A172 (cell line): ENCODE measurements at regions not wholly inside any gene's neighbourhood (a gene's known extent, or its start where the extent isn't known, plus 50 kb on each side); places are given as distances from the start of the nearest gene placed in this dataset.
A peak's percentile ranks its signal among the peaks of the same experiment; 100 is the strongest.
"Not testable (repeated sequence)": the region's sequence is repeated elsewhere in the genome, so short reads cannot be mapped to it uniquely, and the experiment has no call there.

Source experiments
- DNase-seq: peaks from one replicate; pipeline ENCODE4 v3.0.0-alpha.2; 2015; ENCODE audit warnings: low spot score

DNA sequence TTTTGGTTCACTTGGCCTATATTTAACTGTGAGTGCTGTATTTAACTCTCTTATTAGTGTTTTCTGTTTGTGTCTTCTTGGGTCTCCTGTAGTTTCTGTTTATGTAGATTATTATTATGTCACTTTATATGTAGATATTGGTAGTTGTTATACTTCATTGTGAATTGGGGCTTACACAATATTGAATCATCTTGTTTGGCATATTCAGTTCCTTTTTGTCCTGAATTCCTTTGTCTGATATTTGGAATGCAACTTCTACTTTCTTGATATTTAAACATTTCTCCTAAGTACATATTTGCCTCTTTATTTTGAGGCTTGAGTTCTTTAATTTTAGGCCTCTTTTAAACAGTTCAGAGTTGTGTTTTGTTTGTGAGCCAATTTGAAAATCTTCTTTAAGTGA, 544.8 kb upstream of the ADGRL3 start:
- DNase-seq: no peak

DNA sequence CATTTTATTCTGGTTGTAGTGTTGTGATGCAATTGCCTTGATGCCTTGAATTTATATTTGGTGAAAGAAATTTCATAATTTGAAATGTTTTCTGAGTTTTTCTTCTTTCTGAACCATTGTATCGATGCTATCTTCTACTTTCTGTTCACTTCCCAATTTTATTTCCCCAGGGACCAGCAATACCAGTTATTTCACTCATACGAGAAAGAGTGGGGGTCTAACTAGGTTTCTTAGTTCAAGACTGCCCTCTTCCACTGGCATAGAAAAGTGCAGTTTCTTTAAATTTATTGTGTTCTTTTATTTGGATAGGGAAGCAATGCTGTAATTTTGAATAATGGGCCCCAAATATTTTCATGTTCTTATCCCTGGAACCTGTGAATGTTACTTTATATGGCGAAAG, 544.0 kb upstream of the ADGRL3 start:
- DNase-seq: no peak

DNA sequence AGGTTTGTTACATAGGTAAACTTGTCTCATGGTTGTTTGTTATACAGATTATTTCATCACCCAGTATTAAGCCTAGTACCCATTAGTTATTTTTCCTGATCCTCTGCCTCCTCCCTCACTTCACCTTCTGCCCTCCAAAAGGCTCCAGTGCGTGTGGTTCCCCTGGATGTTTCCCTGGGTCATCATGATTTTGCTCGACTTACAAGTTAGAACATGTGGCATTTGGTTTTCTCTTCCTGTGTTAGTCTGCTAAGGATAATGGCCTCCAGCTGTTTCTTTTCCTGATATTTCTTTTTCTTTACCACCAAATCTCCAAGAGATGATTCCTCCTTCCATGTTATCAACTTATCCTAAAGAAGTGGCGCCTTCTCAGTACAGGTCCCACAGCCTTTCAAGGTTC, 543.1 kb upstream of the ADGRL3 start:
- DNase-seq: no peak

DNA sequence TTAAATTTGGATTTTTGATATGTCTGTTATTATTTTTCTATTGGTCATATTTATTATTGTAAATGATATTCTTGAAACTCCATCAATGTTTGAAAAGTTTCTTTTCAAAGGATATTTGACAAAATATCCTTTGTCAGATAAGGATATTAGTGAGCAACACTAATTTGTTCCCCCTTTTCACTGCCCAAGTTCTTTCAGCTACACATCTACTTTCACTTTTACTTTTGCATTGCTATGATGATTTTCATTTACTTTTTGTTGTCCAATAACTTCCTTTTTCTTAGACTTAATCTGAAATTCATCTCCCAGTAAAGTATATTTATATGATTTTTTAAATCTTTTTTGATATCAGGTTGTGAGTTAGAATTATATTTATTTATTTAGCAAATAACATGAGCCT, 542.3 kb upstream of the ADGRL3 start:
- DNase-seq: peak; percentile 4

DNA sequence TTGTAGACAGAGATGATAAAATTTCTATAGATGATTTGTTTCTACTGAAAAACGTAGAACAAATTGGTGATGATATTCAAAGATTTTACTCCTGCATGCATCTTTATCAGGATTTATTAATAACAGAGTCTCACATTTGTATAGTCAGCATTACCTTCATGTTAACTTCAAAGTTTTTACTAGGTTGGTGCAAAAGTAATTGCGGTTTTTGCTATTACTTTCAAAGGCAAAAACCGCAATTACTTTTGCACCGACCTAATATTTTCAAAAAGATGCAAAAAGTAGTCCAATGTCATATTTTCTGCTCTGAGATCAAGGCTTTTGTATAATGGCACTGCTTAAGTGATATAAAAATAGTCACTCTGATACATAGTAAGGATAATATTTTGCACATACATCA, 536.4 kb upstream of the ADGRL3 start:
- no peak for DNase-seq

DNA sequence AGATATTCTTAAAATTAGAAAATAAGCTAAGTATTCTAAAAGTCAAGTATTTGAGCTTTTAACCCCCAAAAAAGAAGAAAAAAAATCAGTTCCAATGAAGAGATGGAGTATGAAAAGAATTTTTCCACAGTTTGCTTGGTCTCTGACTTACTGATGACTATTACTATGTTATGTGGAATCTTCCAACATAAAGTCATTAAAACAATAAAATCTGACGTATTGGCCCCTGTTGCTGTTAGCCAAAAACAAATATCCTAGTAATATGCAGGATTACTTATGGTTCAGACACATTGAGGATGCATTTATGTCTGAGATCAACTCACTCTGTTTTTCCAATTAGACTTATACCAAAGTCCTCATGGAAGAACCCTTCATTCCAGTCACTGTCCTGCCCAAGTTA, 517.2 kb upstream of the ADGRL3 start:
- DNase-seq: peak; percentile 16

DNA sequence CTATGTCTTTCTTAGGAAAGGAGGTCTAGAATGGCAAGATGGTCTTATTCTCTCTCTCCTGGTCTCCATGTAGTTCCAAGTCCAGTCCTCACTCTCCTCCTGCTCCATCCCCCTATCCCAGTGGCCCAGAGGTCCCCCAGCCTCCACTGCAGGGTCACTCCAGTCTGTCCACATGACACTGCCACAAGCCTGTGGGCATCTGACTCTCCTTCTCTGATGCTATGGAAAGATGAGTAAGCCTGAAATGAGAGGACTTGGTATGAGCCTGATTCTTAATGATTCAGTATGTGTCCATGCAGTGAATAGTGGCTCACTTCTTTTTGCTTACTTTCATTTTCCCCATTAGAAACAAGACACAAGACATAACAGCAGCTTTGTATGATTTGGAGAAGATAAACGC, 516.8 kb upstream of the ADGRL3 start:
- peak; percentile 63 for DNase-seq

DNA sequence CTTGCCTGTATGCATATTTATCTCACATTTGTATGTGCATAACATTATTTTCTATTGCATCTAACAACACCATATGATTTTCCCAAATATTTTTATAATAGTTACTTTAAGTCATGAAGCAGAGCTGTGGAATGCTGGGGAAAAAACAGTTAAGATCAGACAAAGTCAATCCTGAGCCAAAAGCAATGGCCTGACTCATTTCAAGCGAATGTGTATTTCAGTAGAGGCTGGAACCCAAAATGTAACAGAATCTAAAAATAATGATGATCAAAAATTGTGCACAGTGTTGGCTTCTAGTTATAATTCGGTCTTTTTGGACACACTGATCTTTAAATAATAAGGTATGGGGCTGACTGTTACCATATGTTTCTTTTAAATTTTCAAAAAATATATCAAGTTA, 516.2 kb upstream of the ADGRL3 start:
- DNase-seq: peak; percentile 32

DNA sequence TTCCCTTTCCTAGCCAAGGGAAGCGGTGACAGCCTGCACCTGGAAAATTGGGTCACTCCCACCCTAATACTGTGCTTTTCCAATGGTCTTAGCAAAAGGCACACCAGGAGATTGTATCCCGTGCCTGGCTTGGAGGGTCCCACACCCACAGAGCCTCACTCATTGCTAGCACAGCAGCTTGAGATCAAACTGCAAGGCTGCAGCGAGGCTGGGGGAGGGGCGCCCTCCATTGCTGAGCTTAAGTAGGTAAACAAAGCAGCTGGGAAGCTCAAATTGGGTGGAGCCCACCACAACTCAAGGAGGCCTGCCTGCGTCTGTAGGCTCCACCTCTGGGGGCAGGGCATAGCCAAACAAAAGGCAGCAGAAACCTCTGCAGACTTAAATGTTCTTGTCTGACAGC, 504.1 kb upstream of the ADGRL3 start:
- DNase-seq: not testable (repeated sequence)

DNA sequence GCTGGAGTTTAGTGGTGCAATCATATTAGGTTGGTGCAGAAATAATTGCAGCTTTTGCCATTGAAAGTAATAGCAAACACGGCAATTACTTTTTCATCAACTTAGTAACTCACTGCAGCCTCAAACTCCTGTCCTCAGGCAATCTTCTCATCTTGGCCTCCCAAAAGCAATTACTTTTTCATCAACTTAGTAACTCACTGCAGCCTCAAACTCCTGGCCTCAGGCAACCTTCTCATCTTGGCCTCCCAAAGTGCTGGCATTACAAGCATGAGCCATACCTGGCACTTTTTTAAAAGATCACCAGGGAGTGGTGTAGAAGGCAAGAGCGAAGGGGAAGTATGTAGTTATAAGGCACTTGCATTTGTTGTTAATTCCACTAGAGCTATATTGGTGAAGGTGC, 491.1 kb upstream of the ADGRL3 start:
- DNase-seq: no peak

DNA sequence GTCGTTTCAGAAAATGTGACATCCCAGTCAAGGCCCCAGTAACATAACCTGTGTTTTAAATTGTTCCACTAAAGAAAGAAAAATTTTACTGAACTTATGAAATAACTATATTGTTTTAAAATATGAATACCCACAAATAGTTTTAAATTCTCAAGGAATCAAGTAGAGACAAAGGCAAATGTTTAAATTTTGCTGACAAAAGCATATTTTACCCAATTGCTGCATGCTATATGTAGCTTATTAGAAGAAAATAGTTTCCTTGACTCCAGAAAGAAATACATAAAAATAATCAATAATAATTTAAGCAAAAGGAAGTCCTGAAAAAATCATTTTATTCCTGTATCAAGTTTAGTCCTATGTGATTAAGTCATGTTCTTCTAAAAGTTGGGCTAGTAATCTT, 481.3 kb upstream of the ADGRL3 start:
- no peak for DNase-seq

DNA sequence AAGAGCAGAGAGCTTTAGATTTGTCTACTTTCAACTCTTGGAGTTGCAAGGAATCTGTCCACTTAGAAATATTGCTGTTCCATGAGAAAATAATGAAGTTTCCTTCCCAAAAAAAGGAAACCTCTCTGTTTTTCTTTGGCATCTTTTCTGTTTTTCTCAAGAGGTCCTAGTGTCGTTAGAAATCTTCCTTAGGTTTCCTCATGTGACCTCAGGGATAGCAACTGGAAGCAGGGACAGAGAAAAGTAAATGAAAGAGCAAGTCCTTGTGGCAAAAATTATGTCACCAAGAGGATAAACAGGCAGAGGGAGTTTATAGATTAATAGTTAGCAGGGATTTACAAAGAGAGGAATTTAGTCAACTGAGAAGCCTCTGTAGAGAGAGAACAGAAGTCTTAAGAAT, 478.4 kb upstream of the ADGRL3 start:
- DNase-seq: no peak

DNA sequence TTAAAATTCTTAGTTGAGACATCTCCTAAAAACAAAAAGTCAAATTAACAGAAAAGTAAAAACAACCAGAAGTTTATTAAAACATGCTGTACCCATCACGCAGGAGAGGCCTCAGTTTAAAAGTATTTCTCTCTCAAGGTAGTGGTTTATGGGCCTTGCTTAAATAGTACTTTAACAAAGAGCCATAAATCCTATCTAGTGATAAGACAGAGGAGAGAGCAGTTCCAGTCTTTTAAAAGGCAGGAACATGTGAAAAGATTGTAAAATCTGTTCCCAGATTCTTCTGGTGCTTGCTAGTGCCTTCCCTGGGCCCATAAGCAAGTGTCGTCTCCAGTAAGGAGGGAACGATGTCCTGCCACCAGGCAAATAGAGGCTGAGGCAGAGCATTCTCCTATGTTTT, 476.3 kb upstream of the ADGRL3 start:
- peak; percentile 13 for DNase-seq

DNA sequence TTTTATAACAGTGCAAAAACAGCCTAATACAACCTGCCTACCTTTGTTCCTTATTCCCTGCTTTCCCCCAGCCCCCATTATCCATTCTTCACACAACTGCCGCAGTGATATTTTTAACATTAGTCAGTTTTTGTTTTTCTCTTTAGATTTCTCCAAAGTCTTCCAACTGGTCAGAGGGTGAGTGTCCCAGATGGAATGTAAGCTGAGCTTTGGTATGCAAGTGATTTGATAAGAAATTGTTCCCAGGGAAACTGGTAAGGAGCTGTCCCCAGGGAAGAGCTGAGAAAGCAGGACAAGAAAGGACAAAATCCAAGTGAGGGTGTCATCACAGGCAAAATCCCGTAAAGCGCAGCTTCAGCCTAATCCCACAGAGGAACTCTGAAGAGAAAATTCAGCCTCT, 475.5 kb upstream of the ADGRL3 start:
- peak; percentile 91 for DNase-seq

DNA sequence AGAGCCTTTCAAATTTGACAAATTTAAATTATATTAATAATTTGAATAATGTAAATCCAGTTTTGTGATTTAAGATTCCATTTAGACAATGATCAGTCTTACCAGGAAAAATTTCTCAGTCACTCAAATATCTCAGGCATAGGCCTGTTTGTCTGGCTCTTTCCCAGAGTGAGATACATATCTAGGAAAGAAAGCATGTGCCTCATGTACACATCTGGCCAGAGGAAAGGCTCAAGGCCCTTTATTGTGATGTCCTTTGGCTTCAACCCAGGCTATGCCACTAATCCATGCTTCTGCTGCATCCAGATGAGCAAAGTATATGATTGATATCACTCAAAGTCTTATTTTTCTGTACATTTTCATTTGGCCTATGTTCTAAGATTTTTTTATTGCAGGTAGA, 473.3 kb upstream of the ADGRL3 start:
- no peak for DNase-seq

DNA sequence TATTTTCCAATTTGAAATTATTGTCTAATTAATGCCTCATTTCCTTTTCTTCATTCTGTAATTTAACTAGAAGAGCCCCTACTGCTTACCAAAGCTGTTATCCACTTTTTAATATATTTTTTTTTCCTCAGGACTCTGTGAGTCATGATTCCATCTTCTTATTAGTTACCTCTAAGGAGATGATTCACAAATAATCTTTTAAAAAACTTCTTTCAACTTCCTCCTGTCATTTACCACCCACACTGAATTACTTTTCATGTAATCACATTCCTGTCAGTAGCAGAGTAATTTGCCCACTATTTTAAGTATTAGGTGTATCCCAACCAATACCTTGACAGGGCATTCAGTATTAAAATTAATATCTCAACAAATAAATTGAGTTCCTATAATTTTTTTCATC, 470.9 kb upstream of the ADGRL3 start:
- peak; percentile 21 for DNase-seq

DNA sequence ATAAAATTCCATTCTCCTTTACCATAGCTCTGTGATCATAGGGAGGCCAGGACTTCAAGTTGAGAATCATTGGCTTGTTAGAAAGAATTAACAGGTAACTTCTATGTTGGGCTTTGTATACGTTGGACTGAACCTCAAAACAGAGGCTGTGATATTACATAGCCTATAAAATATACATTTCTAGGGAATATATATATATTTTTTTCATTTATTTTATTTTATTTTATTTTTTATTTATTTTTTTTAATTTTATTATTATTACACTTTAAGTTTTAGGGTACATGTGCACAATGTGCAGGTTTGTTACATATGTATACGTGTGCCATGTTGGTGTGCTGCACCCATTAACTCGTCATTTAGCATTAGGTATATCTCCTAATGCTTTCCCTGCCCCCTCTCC, 470.4 kb upstream of the ADGRL3 start:
- not testable (repeated sequence) for DNase-seq

DNA sequence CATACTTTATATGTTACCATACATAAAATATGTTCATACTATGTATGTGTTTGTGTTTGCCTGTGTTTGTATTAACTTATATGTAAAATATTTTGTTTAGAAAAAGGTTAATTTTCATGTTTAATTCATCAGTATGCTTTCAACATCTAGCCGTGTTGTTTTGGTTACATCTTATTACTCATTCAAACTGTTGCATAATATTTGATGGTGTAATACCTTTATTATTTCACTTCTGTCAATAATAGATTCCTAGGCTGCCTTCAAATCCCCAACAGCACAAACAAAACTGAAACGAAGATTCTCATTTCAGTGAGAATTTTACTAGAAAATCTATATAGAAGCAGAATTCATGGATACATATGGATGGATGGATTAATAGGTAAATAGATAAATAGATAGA, 462.3 kb upstream of the ADGRL3 start:
- DNase-seq: no peak

DNA sequence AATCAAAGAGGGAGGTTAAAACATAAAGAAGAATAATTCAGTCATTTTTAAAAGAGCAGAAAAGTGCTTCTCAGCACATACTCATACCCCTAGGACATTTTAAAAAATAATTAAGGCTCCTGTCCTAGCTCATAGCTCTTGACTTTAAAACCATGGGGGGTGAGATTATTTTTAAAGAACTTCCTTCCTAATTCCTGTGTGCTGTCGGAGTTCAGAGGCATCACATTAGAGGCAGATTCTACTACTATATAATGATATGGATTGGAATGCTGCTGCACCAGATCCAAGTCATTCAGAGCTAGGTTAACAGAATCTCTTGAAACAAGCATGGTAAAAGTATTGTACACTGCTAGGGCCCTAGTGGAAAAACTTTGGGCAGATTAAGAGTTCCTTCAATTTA, 456.5 kb upstream of the ADGRL3 start:
- DNase-seq: no peak

DNA sequence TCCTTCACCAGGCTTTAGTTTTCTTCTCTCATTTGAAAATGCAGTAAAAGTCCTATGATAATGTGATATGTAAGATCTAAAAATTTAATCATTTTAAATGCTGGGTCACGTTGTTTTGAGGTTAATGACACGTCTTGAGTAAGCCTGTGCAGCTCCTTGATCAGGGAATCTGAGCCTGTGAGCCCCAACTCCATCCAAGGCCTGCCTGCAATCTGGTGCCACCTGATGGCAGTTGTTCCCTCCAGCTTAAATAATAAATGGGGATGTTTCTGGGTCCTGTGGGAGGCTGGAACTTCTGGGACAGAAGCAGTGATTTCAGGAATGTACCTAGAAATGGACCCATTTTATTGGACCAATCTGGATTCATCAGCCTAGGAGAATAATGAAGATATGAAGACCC, 455.4 kb upstream of the ADGRL3 start:
- no peak for DNase-seq

DNA sequence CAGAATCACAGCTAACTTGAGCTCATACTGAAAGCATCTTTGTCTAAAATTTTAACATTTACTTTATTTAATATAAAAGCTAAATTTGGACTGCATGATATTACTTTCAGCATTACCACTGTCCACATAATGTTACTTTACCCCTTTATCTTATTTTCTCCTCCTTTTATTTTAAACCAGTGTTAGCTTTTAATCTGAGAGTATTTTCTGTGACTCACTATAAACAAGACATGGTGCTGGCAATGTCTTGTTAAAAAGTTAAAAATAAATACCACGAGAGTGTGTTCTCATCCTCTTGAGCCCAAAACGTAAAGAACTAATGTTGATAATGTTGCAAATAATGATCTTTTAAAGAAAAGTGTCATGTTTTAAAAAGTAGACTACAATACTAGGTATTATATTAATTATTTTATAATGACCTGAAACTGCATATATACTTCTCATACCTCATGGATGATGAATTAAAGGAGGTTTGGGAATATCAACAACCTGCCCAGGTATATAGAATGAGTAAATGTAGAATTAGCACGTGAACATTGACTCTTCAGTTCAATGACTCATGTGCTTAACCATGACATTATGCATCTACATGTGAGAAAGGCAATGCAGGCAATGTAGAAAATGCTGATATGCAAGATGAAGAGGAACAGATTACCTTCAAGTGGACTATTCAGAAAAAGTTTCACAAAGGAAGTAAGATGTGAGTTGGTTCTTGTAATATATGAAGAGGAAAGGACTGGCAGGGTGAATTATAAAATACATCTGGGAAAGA, 454.1 kb upstream of the ADGRL3 start:
- DNase-seq: no peak

DNA sequence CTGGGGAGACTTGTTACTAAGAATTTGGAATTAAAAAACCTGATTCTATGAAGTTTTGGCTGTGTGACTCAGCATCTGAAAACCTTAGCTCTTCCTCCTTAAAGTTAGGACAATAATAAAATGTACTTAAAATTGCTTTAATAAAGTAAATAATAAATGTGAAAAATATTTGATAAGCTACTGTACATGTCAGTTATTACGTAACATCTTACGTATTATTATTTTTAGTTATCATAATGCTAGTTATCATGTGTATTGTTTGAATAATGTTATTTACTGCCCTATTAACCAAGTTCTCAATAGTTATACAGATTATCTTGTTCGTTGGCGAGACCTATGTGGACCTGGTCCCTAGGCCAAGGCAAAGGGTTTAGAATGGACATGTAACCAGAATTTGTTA, 449.2 kb upstream of the ADGRL3 start:
- no peak for DNase-seq

DNA sequence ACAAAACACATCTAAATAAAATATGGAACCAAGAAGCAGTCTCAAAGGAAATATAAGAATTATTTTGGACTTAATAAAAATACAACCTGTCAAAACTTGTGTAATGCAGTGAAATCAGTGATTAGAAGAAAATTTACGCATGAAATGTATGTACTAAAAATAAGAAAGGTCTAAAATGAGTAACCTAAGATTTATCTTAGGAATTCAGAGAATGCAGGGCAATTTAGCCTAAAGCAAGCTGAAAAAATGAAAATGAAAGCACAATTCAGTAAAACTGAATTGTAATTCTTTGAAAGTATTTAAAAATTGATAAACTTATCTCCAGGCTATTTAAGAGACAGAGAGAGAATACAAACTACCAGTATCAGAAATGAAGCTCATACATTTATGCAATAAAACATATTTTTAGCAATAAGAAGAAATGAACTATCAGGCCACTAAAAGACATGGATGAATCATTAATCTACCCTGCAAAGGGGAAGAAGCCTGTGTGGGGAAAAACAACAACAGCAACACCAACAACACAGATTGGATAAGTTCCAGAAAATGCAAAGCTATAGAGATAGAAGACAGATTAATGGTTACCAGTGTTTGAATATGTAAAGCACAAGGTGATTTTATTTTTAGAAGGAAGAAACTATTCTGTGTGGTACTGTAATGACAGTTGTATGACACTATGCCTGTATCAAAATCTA, 442.0 kb upstream of the ADGRL3 start:
- peak; percentile 13 for DNase-seq
